ENCODE measurements at regions not wholly inside any gene's neighbourhood (a gene's known extent, or its start where the extent isn't known, plus 50 kb on each side); places are given as distances from the start of the nearest gene placed in this dataset.

- DNase-seq: no peak
- Mint-ChIP-seq H3K27me3 (no peaks in the 10 kb centered on the region), H3K9me3 (no peaks in the 10 kb centered on the region), H3K4me1 (no peaks in the 10 kb centered on the region), H3K27ac (no peak overlapping the region), H3K36me3 (no peaks in the 10 kb centered on the region), H3K4me3 (no peak overlapping the region)
- ATAC-seq (ENCODE audit: low read depth): no peak
- POLR2A ChIA-PET: no interaction called here
Observed at GRCh38 chr16:65480281-65481091, 358.6 kb upstream of the CDH11 start.

DNA sequence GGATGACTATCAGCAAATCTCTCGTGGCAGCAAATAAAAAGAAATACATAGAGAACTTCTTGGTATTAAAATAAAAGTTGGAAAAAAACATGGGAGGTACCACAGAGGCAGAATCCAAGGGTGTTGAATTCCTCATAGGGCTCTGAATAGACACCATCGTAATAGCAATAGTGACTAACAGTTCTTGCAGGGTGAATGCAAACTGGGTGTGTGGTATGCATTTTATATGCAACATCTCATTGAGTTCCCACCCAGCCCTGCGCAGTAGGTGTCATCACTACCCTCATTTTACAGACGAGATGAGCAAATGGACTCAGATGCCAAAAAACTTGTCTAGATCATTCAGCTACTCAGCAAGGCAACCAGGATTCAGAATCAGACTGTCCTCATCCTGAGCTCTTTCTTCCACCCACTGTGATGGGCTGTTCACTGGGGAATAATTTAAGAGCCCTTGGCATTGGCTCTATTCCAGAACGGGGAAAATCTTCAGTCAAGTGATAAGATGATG is 354.6 kb upstream of the CDH11 start:
- no peak for ATAC-seq (ENCODE audit: low read depth)
- Mint-ChIP-seq H3K4me3 (no peak overlapping the region), H3K36me3 (no peaks in the 10 kb centered on the region), H3K27me3 (no peaks in the 10 kb centered on the region), H3K27ac (no peak overlapping the region), H3K4me1 (no peaks in the 10 kb centered on the region), H3K9me3 (peaks cover 2% of the 10 kb centered on the region)
- POLR2A ChIA-PET: no interaction called here
- DNase-seq: no peak

DNA sequence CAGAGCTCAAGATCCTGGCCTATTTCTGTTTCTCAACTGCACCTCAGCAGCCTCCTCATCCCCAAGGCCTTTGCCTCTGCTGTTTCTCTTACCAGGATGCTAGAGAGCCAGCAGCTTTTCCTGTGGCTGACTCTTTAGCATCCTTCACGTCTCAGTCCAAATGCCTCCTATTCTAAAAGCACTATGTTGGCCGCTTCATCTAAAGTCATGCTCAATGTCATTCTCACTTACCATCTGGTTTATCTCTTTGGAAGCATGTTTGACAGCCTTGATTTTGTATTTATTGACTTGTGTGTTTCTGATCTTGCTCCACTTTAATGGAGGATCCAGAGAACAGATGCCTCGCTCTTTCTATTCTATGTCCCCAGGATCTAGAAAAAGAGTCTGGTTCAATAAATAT is 351.8 kb upstream of the CDH11 start:
- Mint-ChIP-seq H3K36me3 (no peaks in the 10 kb centered on the region), H3K4me1 (no peaks in the 10 kb centered on the region), H3K4me3 (no peak overlapping the region), H3K27me3 (no peaks in the 10 kb centered on the region), H3K9me3 (peaks cover 2% of the 10 kb centered on the region), H3K27ac (no peak overlapping the region)
- POLR2A ChIA-PET: no interaction called here
- DNase-seq: no peak
- no peak for ATAC-seq (ENCODE audit: low read depth)

GRCh38 chr16:65469116-65469515 is 347.3 kb upstream of the CDH11 start:
- ATAC-seq (ENCODE audit: low read depth) (no peak), DNase-seq (no peak)
- Mint-ChIP-seq H3K27ac (no peak overlapping the region), H3K27me3 (no peaks in the 10 kb centered on the region), H3K4me1 (no peaks in the 10 kb centered on the region), H3K4me3 (no peak overlapping the region), H3K9me3 (peaks cover 3% of the 10 kb centered on the region), H3K36me3 (no peaks in the 10 kb centered on the region)
- POLR2A ChIA-PET: no interaction called here

GRCh38 chr16:65468133-65468532 is 346.3 kb upstream of the CDH11 start:
- no peaks in the 10 kb centered on the region for H3K27me3 Mint-ChIP-seq
- ATAC-seq (ENCODE audit: low read depth) (no peak), DNase-seq (no peak)
- H3K36me3 Mint-ChIP-seq: no peaks in the 10 kb centered on the region
- H3K4me3 Mint-ChIP-seq: no peak overlapping the region
- H3K9me3 Mint-ChIP-seq: peaks cover 3% of the 10 kb centered on the region
- no peak overlapping the region for H3K27ac Mint-ChIP-seq
- POLR2A ChIA-PET: no interaction called here
- no peaks in the 10 kb centered on the region for H3K4me1 Mint-ChIP-seq

DNA sequence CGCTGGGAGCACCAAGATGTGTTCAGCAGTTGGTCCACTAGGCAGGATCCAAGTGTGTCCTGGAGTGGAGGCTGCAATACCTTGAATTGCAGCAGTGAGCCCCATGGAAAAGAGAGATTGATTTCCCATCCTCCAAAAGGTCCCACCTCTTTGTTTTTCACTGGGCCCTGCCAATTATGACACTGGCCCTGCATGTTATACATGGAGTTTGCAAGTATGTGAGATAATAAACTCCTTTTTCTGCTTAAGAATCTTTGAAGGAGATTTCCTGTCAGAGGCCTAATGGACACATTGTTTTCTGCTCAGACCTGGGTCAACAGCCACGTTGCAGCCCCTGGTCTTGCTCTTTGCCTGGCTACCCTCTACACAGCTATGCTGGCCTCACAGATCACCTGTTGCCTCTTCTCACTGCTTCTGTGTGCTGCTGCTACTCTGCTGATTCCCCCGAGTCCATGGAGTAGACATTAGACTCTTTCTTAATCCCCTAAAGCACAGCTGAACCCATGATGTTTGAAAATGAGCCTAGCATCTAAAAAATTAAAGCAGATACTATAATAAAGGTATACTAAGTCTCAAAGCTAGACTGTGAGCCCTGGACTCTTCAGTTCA is 341.9 kb upstream of the CDH11 start:
- ATAC-seq (ENCODE audit: low read depth) (no peak), DNase-seq (no peak)
- Mint-ChIP-seq H3K4me3 (no peak overlapping the region), H3K36me3 (no peaks in the 10 kb centered on the region), H3K27ac (no peak overlapping the region), H3K9me3 (peaks cover 3% of the 10 kb centered on the region), H3K4me1 (no peaks in the 10 kb centered on the region), H3K27me3 (no peaks in the 10 kb centered on the region)
- POLR2A ChIA-PET: no interaction called here

- H3K27me3 Mint-ChIP-seq: no peaks in the 10 kb centered on the region
- no peak overlapping the region for H3K4me3 Mint-ChIP-seq
- H3K36me3 Mint-ChIP-seq: no peaks in the 10 kb centered on the region
- H3K9me3 Mint-ChIP-seq: peaks cover 1% of the 10 kb centered on the region
- H3K4me1 Mint-ChIP-seq: no peaks in the 10 kb centered on the region
- POLR2A ChIA-PET: no interaction called here
- H3K27ac Mint-ChIP-seq: no peak overlapping the region
- ATAC-seq (ENCODE audit: low read depth) (no peak), DNase-seq (no peak)
Observed at GRCh38 chr16:65457084-65457483, 335.2 kb upstream of the CDH11 start.

DNA sequence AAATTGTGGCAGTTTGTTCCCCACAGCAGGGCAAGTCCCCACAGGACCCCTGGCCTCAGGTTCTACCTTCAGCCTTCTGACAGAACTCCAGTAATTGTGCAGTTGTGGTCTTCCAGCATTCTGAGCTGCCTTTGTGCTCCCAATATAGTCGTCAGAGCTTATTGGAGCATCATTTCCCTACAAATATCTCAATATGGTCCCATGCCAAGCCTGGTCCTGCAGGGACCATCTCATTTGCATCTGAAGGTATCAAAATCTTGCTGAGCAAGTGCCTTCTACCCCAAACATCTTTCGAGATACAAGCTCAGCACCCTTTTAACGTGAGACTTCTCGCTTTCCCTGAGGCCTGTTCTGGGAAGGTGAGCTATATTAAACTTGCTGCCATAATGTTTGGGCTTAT is 333.9 kb upstream of the CDH11 start:
- ATAC-seq (ENCODE audit: low read depth) (no peak), DNase-seq (no peak)
- POLR2A ChIA-PET: no interaction called here
- Mint-ChIP-seq H3K27me3 (no peaks in the 10 kb centered on the region), H3K4me3 (no peak overlapping the region), H3K36me3 (no peaks in the 10 kb centered on the region), H3K27ac (no peak overlapping the region), H3K4me1 (no peaks in the 10 kb centered on the region), H3K9me3 (peaks cover 1% of the 10 kb centered on the region)

DNA sequence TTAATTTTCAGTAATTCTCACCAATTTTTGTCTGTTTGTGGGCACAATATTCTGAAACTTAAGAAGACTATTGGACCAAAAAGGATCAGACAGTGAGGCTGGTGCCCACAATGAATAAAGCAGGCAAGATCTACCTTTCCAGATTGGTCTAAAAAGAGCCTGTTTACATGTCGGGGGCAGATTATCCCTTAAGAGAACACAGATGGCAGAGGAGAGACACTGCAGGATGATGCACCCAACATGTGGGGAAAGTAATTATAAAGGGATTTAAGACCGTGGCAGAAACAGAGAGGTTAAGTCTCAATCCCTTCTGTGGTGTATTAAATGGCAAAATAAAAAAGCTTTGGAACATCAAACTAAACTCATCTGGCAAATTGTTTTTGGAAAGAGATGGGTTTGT is 331.8 kb upstream of the CDH11 start:
- H3K27ac Mint-ChIP-seq: no peak overlapping the region
- no peaks in the 10 kb centered on the region for H3K4me1 Mint-ChIP-seq
- H3K27me3 Mint-ChIP-seq: no peaks in the 10 kb centered on the region
- no peak overlapping the region for H3K4me3 Mint-ChIP-seq
- POLR2A ChIA-PET: no interaction called here
- no peak for DNase-seq
- no peaks in the 10 kb centered on the region for H3K36me3 Mint-ChIP-seq
- no peaks in the 10 kb centered on the region for H3K9me3 Mint-ChIP-seq
- ATAC-seq (ENCODE audit: low read depth): no peak

DNA sequence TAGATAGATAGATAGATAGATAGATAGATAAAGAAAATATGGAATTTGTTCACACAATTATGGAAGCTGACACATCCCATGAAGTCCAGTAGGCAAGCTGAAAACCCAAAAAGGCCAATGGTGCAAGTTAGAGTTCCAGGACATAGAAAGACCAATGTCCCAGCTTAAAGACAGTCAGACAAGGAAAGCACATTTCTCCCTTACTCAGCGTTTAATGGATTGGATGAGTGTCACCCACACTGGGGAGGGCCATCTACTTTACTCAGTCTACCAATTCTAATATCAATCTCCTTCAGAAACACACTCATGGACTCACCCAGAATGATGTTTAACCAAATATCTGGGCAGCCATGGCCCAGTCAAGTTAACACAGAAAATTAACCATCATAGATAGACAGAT is 327.7 kb upstream of the CDH11 start:
- Mint-ChIP-seq H3K9me3 (peaks cover 12% of the 10 kb centered on the region), H3K4me1 (no peaks in the 10 kb centered on the region), H3K27ac (no peak overlapping the region), H3K36me3 (no peaks in the 10 kb centered on the region), H3K4me3 (no peak overlapping the region), H3K27me3 (no peaks in the 10 kb centered on the region)
- no peak for ATAC-seq (ENCODE audit: low read depth)
- POLR2A ChIA-PET: no interaction called here
- DNase-seq: no peak

GRCh38 chr16:65446427-65446826 is 324.6 kb upstream of the CDH11 start:
- no peak for ATAC-seq (ENCODE audit: low read depth)

DNA sequence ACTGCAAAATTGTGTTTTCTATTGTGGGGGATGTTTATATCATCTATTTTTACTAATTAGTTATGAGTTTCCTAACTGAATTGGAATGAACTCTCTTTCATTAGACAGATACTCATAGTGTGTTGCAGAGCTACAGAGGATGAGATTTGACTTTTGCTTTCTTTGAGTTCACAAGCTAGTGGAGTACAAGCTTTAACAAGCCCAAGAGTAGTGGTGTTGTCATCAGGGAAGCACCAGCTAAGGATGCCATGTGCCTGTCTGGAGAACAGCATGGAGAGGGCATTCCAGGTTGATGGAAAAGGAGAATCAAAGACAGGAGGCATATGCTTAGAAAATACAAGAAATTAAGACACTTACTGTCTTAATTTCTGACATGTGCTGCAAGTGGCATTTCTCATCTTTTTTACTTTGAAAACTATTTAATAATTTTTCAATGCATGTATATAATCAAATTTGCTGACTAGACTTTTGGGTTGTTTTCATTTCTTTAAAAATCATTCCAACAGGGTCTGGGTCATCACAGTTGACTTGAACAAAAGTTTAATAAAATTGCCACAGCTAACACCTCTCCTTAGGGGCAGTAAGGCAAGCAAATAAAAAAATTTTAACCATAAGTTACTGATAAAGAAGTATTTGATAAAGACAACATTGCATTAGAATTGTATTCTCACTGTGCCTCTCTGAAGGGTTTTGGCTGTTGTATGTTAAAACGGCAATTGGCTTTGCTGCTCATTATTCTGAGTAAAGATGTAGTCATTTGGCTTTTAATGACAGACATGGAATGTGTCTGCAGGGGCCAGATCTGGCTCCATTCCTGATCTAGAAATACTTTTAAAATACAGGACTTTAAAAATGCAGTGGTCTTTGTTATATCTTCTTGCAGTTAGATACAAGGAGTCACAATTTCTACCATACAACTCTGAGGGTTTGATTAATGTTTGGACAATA is 323.7 kb upstream of the CDH11 start:
- Mint-ChIP-seq H3K27ac (no peak overlapping the region), H3K9me3 (peaks cover 14% of the 10 kb centered on the region), H3K27me3 (no peaks in the 10 kb centered on the region), H3K36me3 (no peaks in the 10 kb centered on the region), H3K4me3 (no peak overlapping the region), H3K4me1 (no peaks in the 10 kb centered on the region)
- no peak for ATAC-seq (ENCODE audit: low read depth)
- POLR2A ChIA-PET: no interaction called here
- DNase-seq: no peak

More at GRCh38 chr16:65446427-65446826, 324.6 kb upstream of the CDH11 start:
- Mint-ChIP-seq H3K36me3 (no peaks in the 10 kb centered on the region), H3K4me3 (no peak overlapping the region), H3K27me3 (no peaks in the 10 kb centered on the region), H3K27ac (no peak overlapping the region), H3K9me3 (peaks cover 14% of the 10 kb centered on the region), H3K4me1 (no peaks in the 10 kb centered on the region)
- POLR2A ChIA-PET: no interaction called here
- no peak for DNase-seq

- H3K27me3 Mint-ChIP-seq: no peaks in the 10 kb centered on the region
- POLR2A ChIA-PET: no interaction called here
- no peak overlapping the region for H3K27ac Mint-ChIP-seq
- ATAC-seq (ENCODE audit: low read depth) (no peak), DNase-seq (no peak)
- peaks cover 4% of the 10 kb centered on the region for H3K9me3 Mint-ChIP-seq
- H3K4me3 Mint-ChIP-seq: no peak overlapping the region
- H3K4me1 Mint-ChIP-seq: no peaks in the 10 kb centered on the region
- no peaks in the 10 kb centered on the region for H3K36me3 Mint-ChIP-seq
Observed at GRCh38 chr16:65441501-65441900, 319.6 kb upstream of the CDH11 start.

Measured in activated naive CD8-positive, alpha-beta T cell treated with anti-CD3 and anti-CD28 coated beads, Interleukin-2, amount 10 ng/mL, durations not matched to agents 7 days and 5 days (primary cell).